Neural progenitor cell (in vitro differentiated cells): ENCODE measurements at regions not wholly inside any gene's neighbourhood (a gene's known extent, or its start where the extent isn't known, plus 50 kb on each side); places are given as distances from the start of the nearest gene placed in this dataset.

Source experiments
- CTCF ChIP-seq: fragments of 200-600 bp; sonication (generic); IDR thresholded peaks from 2 replicates; pipeline ENCODE4 v1.5.1; 2017; ENCODE audit warnings: antibody characterized with exemption, mild to moderate bottlenecking
- EZH2 ChIP-seq: fragments of 200-600 bp; sonication (generic); IDR thresholded peaks from 2 replicates; pipeline ENCODE4 v1.6.1; 2017; ENCODE audit warnings: antibody characterized with exemption, mild to moderate bottlenecking, moderate library complexity
- EZH2phosphoT487 ChIP-seq: fragments of 200-600 bp; sonication (generic); IDR thresholded peaks from 2 replicates; pipeline ENCODE4 v1.6.1; 2017; ENCODE audit warnings: antibody characterized with exemption

- no peak for TF ChIP-seq CTCF
- no peak for TF ChIP-seq EZH2
- no peak for TF ChIP-seq EZH2phosphoT487
Measured at GRCh38 chr14:104253901-104254353, 115.5 kb downstream of the KIF26A start.
